ENCODE measurements at regions not wholly inside any gene's neighbourhood (a gene's known extent, or its start where the extent isn't known, plus 50 kb on each side); places are given as distances from the start of the nearest gene placed in this dataset.
"Not testable (repeated sequence)": the region's sequence is repeated elsewhere in the genome, so short reads cannot be mapped to it uniquely, and the experiment has no call there.

- no peak for DNase-seq (ENCODE audit: low spot score)
Observed at GRCh38 chrX:38939067-38939466, 137.8 kb downstream of the MID1IP1 start.

- no peak for DNase-seq (ENCODE audit: low spot score)
Observed at GRCh38 chrX:38940547-38940946, 139.3 kb downstream of the MID1IP1 start.

- DNase-seq (ENCODE audit: low spot score) = no peak
Observed at GRCh38 chrX:38941675-38942074, 140.4 kb downstream of the MID1IP1 start.

GRCh38 chrX:38943120-38943519, 141.9 kb downstream of the MID1IP1 start:
- DNase-seq (ENCODE audit: low spot score) = no peak

- DNase-seq (ENCODE audit: low spot score) = no peak
Observed at GRCh38 chrX:38948046-38948445, 146.8 kb downstream of the MID1IP1 start.

GRCh38 chrX:38954520-38954919, 153.3 kb downstream of the MID1IP1 start:
- DNase-seq (ENCODE audit: low spot score) = no peak

- no peak for DNase-seq (ENCODE audit: low spot score)
Observed at GRCh38 chrX:38959736-38960135, 158.5 kb downstream of the MID1IP1 start.

GRCh38 chrX:38960137-38960536, 158.9 kb downstream of the MID1IP1 start:
- no peak for DNase-seq (ENCODE audit: low spot score)

- no peak for DNase-seq (ENCODE audit: low spot score)
Observed at GRCh38 chrX:38961936-38962335, 160.7 kb downstream of the MID1IP1 start.

GRCh38 chrX:38963244-38963643, 162.0 kb downstream of the MID1IP1 start:
- DNase-seq (ENCODE audit: low spot score) = not testable (repeated sequence)

GRCh38 chrX:38965888-38966287, 164.6 kb downstream of the MID1IP1 start:
- no peak for DNase-seq (ENCODE audit: low spot score)

GRCh38 chrX:38968344-38969216, 167.3 kb downstream of the MID1IP1 start:
- no peak for DNase-seq (ENCODE audit: low spot score)

GRCh38 chrX:38970074-38970473, 168.8 kb downstream of the MID1IP1 start:
- no peak for DNase-seq (ENCODE audit: low spot score)

- no peak for DNase-seq (ENCODE audit: low spot score)
Observed at GRCh38 chrX:38970845-38971244, 169.6 kb downstream of the MID1IP1 start.

GRCh38 chrX:38973322-38973721, 172.1 kb downstream of the MID1IP1 start:
- no peak for DNase-seq (ENCODE audit: low spot score)

- DNase-seq (ENCODE audit: low spot score) = no peak
Observed at GRCh38 chrX:38974542-38974941, 173.3 kb downstream of the MID1IP1 start.

- DNase-seq (ENCODE audit: low spot score) = no peak
Observed at GRCh38 chrX:38975368-38975942, 174.2 kb downstream of the MID1IP1 start.

GRCh38 chrX:38982370-38982769, 181.1 kb downstream of the MID1IP1 start:
- no peak for DNase-seq (ENCODE audit: low spot score)

- no peak for DNase-seq (ENCODE audit: low spot score)
Observed at GRCh38 chrX:38982843-38983242, 181.6 kb downstream of the MID1IP1 start.

- DNase-seq (ENCODE audit: low spot score) = no peak
Observed at GRCh38 chrX:38985375-38985774, 184.1 kb downstream of the MID1IP1 start.

- no peak for DNase-seq (ENCODE audit: low spot score)
Observed at GRCh38 chrX:38985945-38986344, 184.7 kb downstream of the MID1IP1 start.

GRCh38 chrX:38986586-38986985, 185.3 kb downstream of the MID1IP1 start:
- DNase-seq (ENCODE audit: low spot score) = no peak

GRCh38 chrX:38987198-38987651, 186.0 kb downstream of the MID1IP1 start:
- DNase-seq (ENCODE audit: low spot score) = no peak
